HG02798 (cell line): ENCODE measurements at regions not wholly inside any gene's neighbourhood (a gene's known extent, or its start where the extent isn't known, plus 50 kb on each side); places are given as distances from the start of the nearest gene placed in this dataset.

Experiments used
- ATAC-seq: cut with Tn5 transposase; IDR thresholded peaks from one replicate; pipeline ENCODE4 v1.9.1; 2021; ENCODE audit warnings: mild to moderate bottlenecking; ENCODE audit not compliant: unreplicated experiment, poor library complexity

GRCh38 chr6:166757232-166758135 lies 130.4 kb upstream of the RPS6KA2 start:
- no peak for ATAC-seq

GRCh38 chr6:166754218-166755030 lies 127.4 kb upstream of the RPS6KA2 start:
- ATAC-seq: no peak

- no peak for ATAC-seq
Measured at GRCh38 chr6:166752928-166753721, 126.1 kb upstream of the RPS6KA2 start.

GRCh38 chr6:166752097-166752496 lies 125.0 kb upstream of the RPS6KA2 start:
- ATAC-seq: peak; percentile 89

- peak; percentile 80 for ATAC-seq
Measured at GRCh38 chr6:166751051-166751595, 124.1 kb upstream of the RPS6KA2 start.

GRCh38 chr6:166750108-166750793 lies 123.2 kb upstream of the RPS6KA2 start:
- no peak for ATAC-seq

- no peak for ATAC-seq
Measured at GRCh38 chr6:166749666-166750065, 122.6 kb upstream of the RPS6KA2 start.

- ATAC-seq: no peak
Measured at GRCh38 chr6:166747644-166748595, 120.9 kb upstream of the RPS6KA2 start.

GRCh38 chr6:166745801-166746668 lies 119.0 kb upstream of the RPS6KA2 start:
- ATAC-seq: no peak

GRCh38 chr6:166744223-166745134 lies 117.4 kb upstream of the RPS6KA2 start:
- no peak for ATAC-seq

- ATAC-seq: no peak
Measured at GRCh38 chr6:166743406-166744222, 116.6 kb upstream of the RPS6KA2 start.

GRCh38 chr6:166742981-166743380 lies 115.9 kb upstream of the RPS6KA2 start:
- no peak for ATAC-seq

- no peak for ATAC-seq
Measured at GRCh38 chr6:166739976-166740318, 112.9 kb upstream of the RPS6KA2 start.

GRCh38 chr6:166739117-166739975 lies 112.3 kb upstream of the RPS6KA2 start:
- no peak for ATAC-seq
